Panc1 (cell line): ENCODE measurements at regions not wholly inside any gene's neighbourhood (a gene's known extent, or its start where the extent isn't known, plus 50 kb on each side); places are given as distances from the start of the nearest gene placed in this dataset.

ENCODE experiments used
- ATAC-seq: fragments of 200-7000 bp; cut with Tn5 transposase; 2 replicates; pipeline ENCODE4 v1.9.1; 2020; ENCODE audit warnings: mild to moderate bottlenecking, moderate library complexity
- BruUV-seq: library from RNA; stranded (reverse); fragments of 400-500 nt; replicated peaks from 2 replicates; lab custom pipeline; 2021; lab: Mats Ljungman, UMichigan
- CTCF ChIA-PET: fragments of 300-600 bp; sonication (Branson Sonifier 250); formaldehyde crosslinking; loops from one replicate; lab custom pipeline; 2022; ENCODE audit warnings: antibody characterized with exemption; lab: Charles Lee
- POLR2A ChIA-PET: fragments of 300-600 bp; sonication (Branson Sonifier 250); formaldehyde crosslinking; loops from one replicate; lab custom pipeline; 2022; ENCODE audit warnings: antibody characterized with exemption; lab: Charles Lee
- DNase-seq: peaks from one replicate; pipeline ENCODE4 v3.0.0-alpha.2; 2010; ENCODE audit warnings: low read depth, low spot score
- H3K27ac ChIP-seq: 2 replicates; pipeline ENCODE4 v1.5.1; 2011; ENCODE audit warnings: mild to moderate bottlenecking, low read length, inconsistent platforms
- H3K27me3 ChIP-seq: fragments of 200-500 bp; sonication (Bioruptor generic); 2 replicates; pipeline ENCODE4 v1.6.0; 2014; ENCODE audit warnings: low read length, inconsistent platforms; ENCODE audit not compliant: control insufficient read depth, insufficient read depth
- H3K36me3 ChIP-seq: fragments of 200-500 bp; sonication (Bioruptor generic); 2 replicates; pipeline ENCODE4 v1.5.1; 2014; ENCODE audit warnings: inconsistent platforms, mild to moderate bottlenecking, low read length, moderate library complexity; ENCODE audit not compliant: control insufficient read depth, insufficient read depth
- H3K4me1 ChIP-seq: 2 replicates; pipeline ENCODE4 v1.5.1; 2011; ENCODE audit warnings: inconsistent platforms, mild to moderate bottlenecking, low read length, moderate library complexity; ENCODE audit not compliant: control insufficient read depth, insufficient read depth
- H3K4me3 ChIP-seq, 2 experiments: 2 replicates each; pipeline ENCODE4 v1.5.1; 2011 to 2012; ENCODE audit warnings: low read depth in 2 of 2, low read length in 2 of 2, mild to moderate bottlenecking in 2 of 2, inconsistent platforms in 1 of 2, moderate library complexity in 1 of 2
- H3K9me3 ChIP-seq: fragments of 200-500 bp; sonication (Bioruptor generic); 2 replicates; pipeline ENCODE4 v1.5.1; 2014; ENCODE audit warnings: low read depth, mild to moderate bottlenecking, inconsistent platforms, low read length, moderate library complexity; ENCODE audit not compliant: control insufficient read depth, insufficient read depth
- POLR2AphosphoS5 ChIP-seq: IDR thresholded peaks from 2 replicates; pipeline ENCODE4 v1.6.1; 2012; ENCODE audit warnings: mild to moderate bottlenecking, low read depth, low read length, moderate library complexity
- SIN3A ChIP-seq: IDR thresholded peaks from 2 replicates; pipeline ENCODE4 v1.6.1; 2012; ENCODE audit warnings: low read depth, mild to moderate bottlenecking, low read length, moderate library complexity, borderline replicate concordance; ENCODE audit not compliant: insufficient read depth
- TCF7L2 ChIP-seq: IDR thresholded peaks from 2 replicates; pipeline ENCODE4 v1.6.1; 2011; ENCODE audit warnings: mild to moderate bottlenecking, low read depth, low read length, inconsistent platforms
- in situ Hi-C: cut with HindIII; loops from 2 replicates; pipeline ENCODE4 v1.10.0; 2016; ENCODE audit warnings: low sequenced_read_pairs, low pct_unique_long_range_greater_than_20kb
- intact Hi-C: fragments of 100-400 bp; cut with micrococcal nuclease; formaldehyde crosslinking; loops from one replicate; pipeline ENCODE4 v1.10.0; 2022; ENCODE audit not compliant: unreplicated experiment
- TF ChIP-seq, protein P1 (sequence below), 2 experiments: IDR thresholded peaks; 2 replicates each; pipeline ENCODE4 v1.6.1; 2011 to 2012; ENCODE audit warnings: low read depth in 2 of 2, control low read depth in 1 of 2, low read length in 1 of 2, mild to moderate bottlenecking in 1 of 2, moderate library complexity in 1 of 2; ENCODE audit not compliant: insufficient read depth in 1 of 2
- TF ChIP-seq, protein P2 (sequence below): fragments of 450-650 bp; IDR thresholded peaks from 2 replicates; pipeline ENCODE4 v1.5.1; 2017; ENCODE audit warnings: mild to moderate bottlenecking

DNA sequence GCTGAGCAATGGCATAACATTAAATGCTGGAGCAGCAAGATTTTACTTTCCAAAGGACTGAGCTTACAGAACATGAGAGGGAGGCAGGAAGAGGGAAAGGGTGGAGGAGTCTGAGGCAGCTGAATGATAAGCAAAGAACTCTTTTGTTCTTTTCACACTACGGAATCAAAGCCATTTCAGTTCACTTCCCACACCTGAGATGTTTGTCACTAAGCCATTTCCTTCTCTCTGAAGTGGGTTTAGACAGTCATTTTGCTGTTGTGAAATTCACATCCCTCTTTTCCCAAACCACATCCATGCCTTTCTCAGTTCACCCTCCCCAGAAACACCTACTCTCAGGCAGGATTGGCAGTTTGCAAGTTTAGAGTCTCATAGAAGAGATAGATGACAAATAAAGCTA, 267.9 kb downstream of the ADGRG6 start:
- H3K4me3 ChIP-seq: no peak overlapping the region
- BruUV-seq: no TSS peak
- TF ChIP-seq POLR2AphosphoS5 (no peak), SIN3A (no peak), TCF7L2 (no peak)
- TF ChIP-seq, protein P1, sequence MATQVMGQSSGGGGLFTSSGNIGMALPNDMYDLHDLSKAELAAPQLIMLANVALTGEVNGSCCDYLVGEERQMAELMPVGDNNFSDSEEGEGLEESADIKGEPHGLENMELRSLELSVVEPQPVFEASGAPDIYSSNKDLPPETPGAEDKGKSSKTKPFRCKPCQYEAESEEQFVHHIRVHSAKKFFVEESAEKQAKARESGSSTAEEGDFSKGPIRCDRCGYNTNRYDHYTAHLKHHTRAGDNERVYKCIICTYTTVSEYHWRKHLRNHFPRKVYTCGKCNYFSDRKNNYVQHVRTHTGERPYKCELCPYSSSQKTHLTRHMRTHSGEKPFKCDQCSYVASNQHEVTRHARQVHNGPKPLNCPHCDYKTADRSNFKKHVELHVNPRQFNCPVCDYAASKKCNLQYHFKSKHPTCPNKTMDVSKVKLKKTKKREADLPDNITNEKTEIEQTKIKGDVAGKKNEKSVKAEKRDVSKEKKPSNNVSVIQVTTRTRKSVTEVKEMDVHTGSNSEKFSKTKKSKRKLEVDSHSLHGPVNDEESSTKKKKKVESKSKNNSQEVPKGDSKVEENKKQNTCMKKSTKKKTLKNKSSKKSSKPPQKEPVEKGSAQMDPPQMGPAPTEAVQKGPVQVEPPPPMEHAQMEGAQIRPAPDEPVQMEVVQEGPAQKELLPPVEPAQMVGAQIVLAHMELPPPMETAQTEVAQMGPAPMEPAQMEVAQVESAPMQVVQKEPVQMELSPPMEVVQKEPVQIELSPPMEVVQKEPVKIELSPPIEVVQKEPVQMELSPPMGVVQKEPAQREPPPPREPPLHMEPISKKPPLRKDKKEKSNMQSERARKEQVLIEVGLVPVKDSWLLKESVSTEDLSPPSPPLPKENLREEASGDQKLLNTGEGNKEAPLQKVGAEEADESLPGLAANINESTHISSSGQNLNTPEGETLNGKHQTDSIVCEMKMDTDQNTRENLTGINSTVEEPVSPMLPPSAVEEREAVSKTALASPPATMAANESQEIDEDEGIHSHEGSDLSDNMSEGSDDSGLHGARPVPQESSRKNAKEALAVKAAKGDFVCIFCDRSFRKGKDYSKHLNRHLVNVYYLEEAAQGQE (IDR thresholded peaks at IDR 0.05; ENCODE audit: insufficient read depth in 1 of 2, low read depth in 2 of 2, low read length in 1 of 2): no peak
- TF ChIP-seq, protein P2, sequence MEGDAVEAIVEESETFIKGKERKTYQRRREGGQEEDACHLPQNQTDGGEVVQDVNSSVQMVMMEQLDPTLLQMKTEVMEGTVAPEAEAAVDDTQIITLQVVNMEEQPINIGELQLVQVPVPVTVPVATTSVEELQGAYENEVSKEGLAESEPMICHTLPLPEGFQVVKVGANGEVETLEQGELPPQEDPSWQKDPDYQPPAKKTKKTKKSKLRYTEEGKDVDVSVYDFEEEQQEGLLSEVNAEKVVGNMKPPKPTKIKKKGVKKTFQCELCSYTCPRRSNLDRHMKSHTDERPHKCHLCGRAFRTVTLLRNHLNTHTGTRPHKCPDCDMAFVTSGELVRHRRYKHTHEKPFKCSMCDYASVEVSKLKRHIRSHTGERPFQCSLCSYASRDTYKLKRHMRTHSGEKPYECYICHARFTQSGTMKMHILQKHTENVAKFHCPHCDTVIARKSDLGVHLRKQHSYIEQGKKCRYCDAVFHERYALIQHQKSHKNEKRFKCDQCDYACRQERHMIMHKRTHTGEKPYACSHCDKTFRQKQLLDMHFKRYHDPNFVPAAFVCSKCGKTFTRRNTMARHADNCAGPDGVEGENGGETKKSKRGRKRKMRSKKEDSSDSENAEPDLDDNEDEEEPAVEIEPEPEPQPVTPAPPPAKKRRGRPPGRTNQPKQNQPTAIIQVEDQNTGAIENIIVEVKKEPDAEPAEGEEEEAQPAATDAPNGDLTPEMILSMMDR: no peak
- H3K9me3 ChIP-seq: no peaks in the 10 kb centered on the region
- H3K4me1 ChIP-seq: no peaks in the 10 kb centered on the region; the same call in 1 of the 2 replicates
- in situ Hi-C loops (no loop called here), intact Hi-C loops (no loop called here)
- H3K27ac ChIP-seq: no peak overlapping the region
- peaks cover 9% of the 10 kb centered on the region; the same call in 1 of the 2 replicates for H3K27me3 ChIP-seq
- DNase-seq: no peak
- ChIA-PET CTCF (no interaction called here), POLR2A (no interaction called here)
- no peaks in the 10 kb centered on the region for H3K36me3 ChIP-seq
- no peak for ATAC-seq

DNA sequence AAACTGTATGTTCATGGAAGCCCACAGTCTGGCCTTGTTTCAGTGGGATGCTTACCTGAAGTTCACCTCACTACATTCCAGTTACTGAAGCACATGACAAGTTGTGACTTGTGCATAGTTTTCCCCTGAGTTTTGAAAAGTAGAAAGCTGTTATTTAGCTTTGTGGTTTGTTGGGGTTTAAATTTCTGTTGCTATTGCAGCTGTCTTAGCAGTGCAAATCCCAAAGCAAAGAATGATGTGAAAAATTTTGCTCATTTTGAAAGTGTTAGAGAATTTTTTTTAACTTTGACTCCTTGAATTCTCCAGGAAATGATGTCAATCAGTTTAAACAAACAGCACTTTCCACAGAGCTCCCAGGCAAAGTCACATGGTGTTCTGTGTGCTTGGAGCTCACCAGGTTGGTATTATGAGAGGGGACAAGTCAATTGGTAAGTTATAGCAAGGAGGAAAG, 268.4 kb downstream of the ADGRG6 start:
- in situ Hi-C loops (no loop called here), intact Hi-C loops (no loop called here)
- CTCF ChIA-PET: no interaction called here
- Histone ChIP-seq H3K4me3 (no peak overlapping the region), H3K9me3 (no peaks in the 10 kb centered on the region), H3K36me3 (no peaks in the 10 kb centered on the region), H3K27me3 (peaks cover 9% of the 10 kb centered on the region; the same call in 1 of the 2 replicates), H3K4me1 (no peaks in the 10 kb centered on the region; the same call in 1 of the 2 replicates), H3K27ac (no peak overlapping the region)
- POLR2A ChIA-PET: no interaction called here
- ATAC-seq (no peak), DNase-seq (no peak)
- TF ChIP-seq, protein P2: no peak
- no peak for TF ChIP-seq SIN3A
- no peak for TF ChIP-seq POLR2AphosphoS5
- TF ChIP-seq, protein P1 (IDR thresholded peaks at IDR 0.05; ENCODE audit: insufficient read depth in 1 of 2, low read depth in 2 of 2, low read length in 1 of 2): no peak
- no peak for TF ChIP-seq TCF7L2
- BruUV-seq: no TSS peak
